Stimulated activated CD8-positive, alpha-beta memory T cell treated with anti-CD3 and anti-CD28 coated beads, Interleukin-4, amount 100 ng/mL, for 24 hours (primary cell): ENCODE measurements at regions not wholly inside any gene's neighbourhood (a gene's known extent, or its start where the extent isn't known, plus 50 kb on each side); places are given as distances from the start of the nearest gene placed in this dataset.

Experiments used
- DNase-seq: peaks from one replicate; pipeline ENCODE4 v3.0.0-alpha.2; 2020; ENCODE audit warnings: low read depth

DNA sequence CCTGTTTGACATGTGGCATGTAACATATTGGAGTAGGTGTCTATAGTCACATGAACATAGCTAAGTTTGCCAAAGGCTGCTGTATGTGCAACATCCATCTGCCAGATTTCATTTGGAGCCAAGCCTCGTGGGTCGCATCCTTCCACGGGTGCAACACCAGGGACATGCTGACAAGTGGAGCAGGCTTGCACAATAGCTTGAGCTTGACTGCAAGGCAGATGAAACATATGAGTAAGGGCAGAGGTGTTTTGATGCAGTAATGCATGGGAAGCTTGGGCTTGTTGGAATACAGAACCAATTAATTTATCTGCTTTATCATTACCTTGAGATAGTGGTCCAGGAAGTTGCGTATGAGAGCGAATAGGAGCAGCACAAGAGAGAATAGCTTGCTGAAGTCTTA lies 74.1 kb upstream of the BTN3A2 start:
- no peak for DNase-seq

DNA sequence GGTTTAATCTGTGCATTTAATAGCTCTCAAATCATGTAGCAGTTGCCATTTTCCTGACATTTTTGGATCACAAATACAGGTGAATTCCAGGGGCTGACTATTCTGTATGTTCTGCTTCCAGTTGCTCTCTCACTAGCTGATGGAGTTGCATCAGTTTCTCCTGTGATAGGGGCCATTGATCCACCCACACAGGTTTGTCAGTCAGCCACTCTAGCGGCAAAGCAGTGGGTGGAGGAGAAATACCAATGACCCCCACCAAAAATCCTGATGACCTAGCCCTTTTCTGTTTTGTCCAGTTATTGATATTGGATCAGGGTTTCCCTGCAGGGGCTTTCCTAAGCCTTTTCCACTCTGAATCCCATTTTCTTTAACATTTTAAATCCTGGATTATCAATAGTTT lies 72.3 kb upstream of the BTN3A2 start:
- DNase-seq: no peak

DNA sequence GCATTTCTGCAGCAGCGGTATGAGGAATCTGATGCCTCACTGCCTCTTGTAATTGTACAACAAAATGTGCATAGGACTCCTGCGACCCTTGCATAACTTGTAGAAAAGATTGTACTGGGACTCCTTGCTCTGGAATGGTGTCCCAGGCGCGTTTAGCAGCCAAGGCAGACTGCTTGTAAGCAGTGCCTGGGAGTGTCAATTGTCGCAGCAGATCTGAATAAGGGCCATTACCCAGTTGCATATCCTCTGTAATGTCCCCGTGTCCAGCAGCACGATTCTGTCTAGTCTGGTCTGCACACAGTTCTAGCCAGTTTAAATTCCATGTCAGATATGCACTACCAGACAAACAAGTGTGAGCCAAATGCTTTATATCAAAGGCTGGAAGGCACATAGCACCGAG lies 70.7 kb upstream of the BTN3A2 start:
- no peak for DNase-seq

- DNase-seq: no peak
Observed at GRCh38 chr6:26295691-26296555, 69.1 kb upstream of the BTN3A2 start.

GRCh38 chr6:26296556-26296856 lies 68.5 kb upstream of the BTN3A2 start:
- DNase-seq: no peak

- no peak for DNase-seq
Observed at GRCh38 chr6:26296857-26297648, 67.9 kb upstream of the BTN3A2 start.

GRCh38 chr6:26299286-26300042 lies 65.5 kb upstream of the BTN3A2 start:
- no peak for DNase-seq

- no peak for DNase-seq
Observed at GRCh38 chr6:26300043-26300331, 65.0 kb upstream of the BTN3A2 start.

DNA sequence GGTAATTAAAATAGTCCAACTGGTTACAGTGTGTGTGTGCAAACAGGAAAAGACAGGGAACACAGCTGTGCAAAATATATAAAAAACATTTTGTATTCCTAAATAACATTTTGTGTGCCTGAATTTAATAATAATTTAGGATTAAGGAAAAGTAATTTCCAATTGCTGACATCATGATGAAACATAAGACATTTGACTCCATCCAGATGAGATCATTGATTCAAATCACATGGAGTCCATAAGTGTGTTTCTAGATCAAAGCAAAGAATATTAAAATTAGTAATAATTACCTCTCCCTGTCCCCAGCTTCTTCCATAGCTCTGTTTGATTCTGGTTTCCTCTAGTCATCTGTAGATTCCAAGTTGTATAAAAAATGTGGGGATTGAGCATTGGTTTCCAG lies 64.6 kb upstream of the BTN3A2 start:
- DNase-seq: no peak

GRCh38 chr6:26300828-26301227 lies 64.2 kb upstream of the BTN3A2 start:
- no peak for DNase-seq

- DNase-seq: no peak
Observed at GRCh38 chr6:26301638-26302037, 63.4 kb upstream of the BTN3A2 start.

DNA sequence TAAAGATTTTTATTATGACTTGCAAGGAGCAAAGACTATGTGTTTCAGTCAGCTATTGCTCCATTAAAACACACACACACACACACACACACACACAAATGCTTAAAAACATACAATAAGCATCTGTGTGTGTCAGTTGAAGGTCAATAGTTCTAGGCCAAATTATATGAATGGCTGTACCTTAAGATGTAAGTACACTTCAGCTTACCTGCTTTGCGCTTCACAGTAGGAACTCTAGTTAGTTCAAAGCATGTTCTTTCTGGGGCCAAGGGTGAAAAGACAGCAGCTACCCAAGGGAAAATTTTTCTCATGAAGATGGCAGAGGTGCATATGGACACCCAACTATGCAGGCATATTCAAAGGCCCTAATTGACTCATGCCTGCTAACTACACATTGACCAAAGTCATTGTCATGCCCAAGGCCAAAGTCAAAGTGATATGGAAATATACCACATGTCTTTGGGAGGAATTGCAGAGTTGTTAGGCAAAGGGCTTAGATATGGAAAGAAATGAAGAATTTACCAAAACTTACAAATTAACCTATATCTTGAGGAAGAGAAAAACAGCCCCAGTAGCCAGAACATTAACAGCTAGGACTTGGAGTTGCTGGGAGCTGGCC lies 61.9 kb upstream of the BTN3A2 start:
- no peak for DNase-seq

- no peak for DNase-seq
Observed at GRCh38 chr6:26304213-26304796, 60.7 kb upstream of the BTN3A2 start.

- no peak for DNase-seq
Observed at GRCh38 chr6:26304797-26305640, 60.0 kb upstream of the BTN3A2 start.

GRCh38 chr6:26305641-26305969 lies 59.4 kb upstream of the BTN3A2 start:
- no peak for DNase-seq

DNA sequence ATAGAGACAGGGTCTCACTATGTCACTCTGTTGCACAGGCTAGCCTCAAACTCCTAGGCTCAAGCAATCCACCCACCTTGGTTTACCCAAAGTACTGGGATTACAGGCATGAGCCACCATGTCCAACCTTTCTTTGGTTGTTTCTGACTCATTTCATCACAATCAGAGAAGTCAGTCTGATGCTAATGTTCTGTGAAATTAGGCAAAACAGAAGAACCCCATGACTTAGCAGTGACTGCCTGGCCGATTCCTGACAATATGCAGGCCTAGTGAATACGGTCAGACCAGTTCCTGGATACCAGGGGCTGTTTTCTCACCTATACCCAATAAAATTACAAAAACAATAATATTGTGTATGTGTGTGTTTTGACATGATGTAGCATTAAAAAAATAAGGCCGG lies 58.8 kb upstream of the BTN3A2 start:
- no peak for DNase-seq

- no peak for DNase-seq
Observed at GRCh38 chr6:26307850-26308249, 57.1 kb upstream of the BTN3A2 start.

- DNase-seq: no peak
Observed at GRCh38 chr6:26309731-26310142, 55.3 kb upstream of the BTN3A2 start.

DNA sequence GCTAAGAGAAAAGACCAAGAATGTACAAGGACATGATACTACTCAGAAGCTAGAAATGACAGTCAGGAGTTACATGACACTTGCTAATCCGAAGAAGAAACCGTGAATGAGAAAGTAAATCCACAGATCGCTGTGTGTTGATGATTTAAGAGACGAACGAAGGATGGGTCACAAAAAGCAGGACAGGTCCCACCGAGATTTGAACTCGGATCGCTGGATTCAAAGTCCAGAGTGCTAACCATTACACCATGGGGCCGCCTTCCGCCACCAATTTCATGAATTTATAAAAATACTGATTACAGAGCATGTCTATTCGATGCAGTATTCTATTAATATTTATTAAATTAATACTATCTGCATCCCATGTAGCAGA lies 54.0 kb upstream of the BTN3A2 start:
- no peak for DNase-seq

- no peak for DNase-seq
Observed at GRCh38 chr6:26311385-26312095, 53.5 kb upstream of the BTN3A2 start.

DNA sequence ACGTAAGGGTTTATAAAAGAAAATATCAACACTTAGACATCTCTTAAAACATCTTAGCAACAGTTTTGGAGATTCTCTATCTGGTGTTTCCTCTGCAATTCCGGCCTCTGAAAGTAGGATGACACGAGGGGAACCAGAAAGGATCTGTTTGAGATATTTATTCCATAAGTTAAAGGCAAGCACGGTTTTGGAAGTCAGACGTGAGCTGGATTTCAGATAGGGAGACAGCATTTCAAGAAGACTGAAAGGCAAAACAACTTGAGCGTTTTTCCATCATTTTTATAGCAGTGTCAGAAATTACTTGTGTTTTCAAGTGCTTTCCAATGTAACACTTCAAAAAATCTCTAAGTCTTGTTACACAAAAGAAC lies 52.9 kb upstream of the BTN3A2 start:
- DNase-seq: no peak
